A172 (cell line): ENCODE measurements at regions not wholly inside any gene's neighbourhood (a gene's known extent, or its start where the extent isn't known, plus 50 kb on each side); places are given as distances from the start of the nearest gene placed in this dataset.
"Not testable (repeated sequence)": the region's sequence is repeated elsewhere in the genome, so short reads cannot be mapped to it uniquely, and the experiment has no call there.

Experiments
- DNase-seq: peaks from one replicate; pipeline ENCODE4 v3.0.0-alpha.2; 2015; ENCODE audit warnings: low spot score

- no peak for DNase-seq
Measured at GRCh38 chr4:73348185-73348584, 55.9 kb upstream of the ALB start.

DNA sequence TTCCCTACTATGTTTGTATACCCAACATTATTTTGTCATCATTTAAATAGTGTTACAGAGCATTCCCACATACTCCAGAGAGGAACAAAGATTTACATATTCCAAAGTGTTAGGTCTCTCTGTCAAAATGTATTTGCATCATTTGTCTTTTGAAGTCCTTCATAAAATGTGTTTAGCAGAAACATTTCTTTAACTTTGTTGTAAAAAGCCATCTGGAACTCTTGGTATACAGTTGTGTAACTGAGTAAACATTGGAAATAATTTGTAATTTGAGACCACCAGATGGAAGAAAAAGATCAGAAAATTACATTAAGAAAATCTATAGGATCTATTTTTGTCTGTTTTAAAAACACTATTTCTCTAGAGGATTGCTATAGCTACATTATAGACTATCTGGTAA lies 56.6 kb upstream of the ALB start:
- DNase-seq: no peak

DNA sequence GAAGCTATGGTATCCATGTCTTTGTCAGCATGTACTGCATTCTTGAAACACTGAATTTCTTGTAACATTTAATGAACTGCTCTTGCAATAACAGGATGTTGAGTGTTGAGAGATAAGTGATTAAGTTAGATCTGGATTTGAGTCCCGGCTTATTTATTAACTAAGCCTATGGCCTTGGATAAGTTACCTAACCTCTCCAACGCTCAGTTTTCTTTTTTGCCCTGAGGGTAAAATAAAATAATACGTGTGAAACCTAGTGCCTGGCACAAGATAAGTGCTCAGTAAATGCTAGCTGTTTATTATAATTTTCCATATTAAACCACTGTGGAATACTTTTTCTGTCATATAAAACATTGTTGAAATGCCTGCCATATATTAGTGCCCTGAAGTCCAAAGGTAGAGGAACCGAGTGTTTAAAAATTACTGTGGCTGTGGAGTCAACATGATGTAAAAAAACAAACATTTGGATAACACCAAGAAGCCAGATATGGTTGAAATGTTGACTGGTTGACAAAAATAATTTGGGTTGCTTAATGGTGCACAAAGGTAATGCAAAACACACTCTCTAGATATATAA lies 58.6 kb upstream of the ALB start:
- no peak for DNase-seq

DNA sequence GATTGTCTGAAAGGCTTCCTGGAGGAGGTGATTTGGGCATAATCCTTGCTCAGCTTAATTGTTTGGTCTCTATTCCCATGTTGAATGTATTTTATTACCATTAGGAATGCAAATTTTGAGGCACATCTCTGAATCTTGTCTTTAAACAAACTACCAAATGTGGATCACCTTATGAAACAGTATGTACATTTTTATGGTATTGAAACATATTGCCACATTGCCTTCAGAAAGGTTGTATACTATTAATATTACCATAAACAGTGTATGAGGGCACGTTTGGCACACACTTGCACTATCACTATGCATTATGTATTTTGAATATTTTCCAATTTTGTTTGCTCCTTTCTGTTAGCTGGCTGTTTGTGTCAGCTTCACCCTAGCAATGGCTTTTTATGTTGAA lies 60.0 kb upstream of the ALB start:
- DNase-seq: no peak

DNA sequence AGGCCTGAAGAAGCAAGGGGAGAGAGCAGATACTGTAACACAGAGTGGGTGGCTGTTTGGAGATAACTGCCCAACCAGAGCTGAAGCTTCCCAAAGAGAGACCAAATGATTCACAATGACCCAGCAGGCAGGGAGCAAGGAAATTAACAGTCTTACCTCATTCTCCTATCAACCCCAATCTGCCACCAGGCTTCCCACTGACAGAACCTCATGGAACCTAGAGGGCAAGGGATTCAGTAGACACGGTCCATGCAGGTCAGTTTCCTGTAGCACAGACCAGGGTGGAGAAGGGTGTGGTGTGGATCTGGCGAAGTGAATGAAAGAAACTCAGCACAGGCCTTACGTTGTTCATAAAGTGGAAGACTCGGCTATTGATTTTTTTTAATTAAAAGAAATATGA lies 60.7 kb upstream of the ALB start:
- DNase-seq: no peak

GRCh38 chr4:73341454-73341853 lies 62.6 kb upstream of the ALB start:
- DNase-seq: peak; percentile 40

DNA sequence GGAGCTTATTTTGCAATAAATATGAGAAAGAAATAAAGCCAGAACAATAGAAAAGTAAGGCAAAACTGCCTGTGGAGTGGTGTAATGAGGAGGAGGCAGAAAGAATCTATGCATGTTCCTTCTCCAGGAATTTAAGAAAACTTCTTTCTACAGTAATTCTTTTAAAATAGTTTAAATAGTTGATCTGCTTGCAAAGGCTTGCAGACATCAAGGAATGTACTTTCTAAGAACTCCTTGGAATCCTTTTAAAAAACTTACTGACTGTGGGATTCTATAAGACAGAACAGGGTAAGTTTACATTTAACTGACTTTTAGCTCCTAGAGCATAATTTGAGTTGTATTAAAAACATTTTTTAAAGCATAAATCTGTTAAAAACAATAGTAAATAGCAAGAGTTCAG lies 63.2 kb upstream of the ALB start:
- DNase-seq: no peak

DNA sequence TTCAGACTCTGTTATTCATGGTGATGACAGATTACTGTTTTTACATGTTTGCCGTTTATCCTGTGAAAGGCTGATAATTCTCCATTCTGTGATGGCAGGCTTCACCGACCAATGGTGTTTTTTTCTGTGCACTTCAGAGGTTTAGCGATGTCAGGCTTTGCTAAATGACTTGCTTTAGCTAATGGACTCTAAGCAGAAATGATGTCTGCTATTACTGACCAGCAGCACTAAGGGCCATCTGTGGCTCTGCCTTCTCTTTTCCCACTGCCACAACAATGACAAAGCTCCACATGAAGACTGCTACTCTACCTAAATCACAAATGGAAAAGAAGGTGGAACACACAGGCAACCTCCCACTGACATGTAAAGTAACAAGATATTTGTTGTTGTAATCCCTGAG lies 68.4 kb upstream of the ALB start:
- DNase-seq: no peak

GRCh38 chr4:73332012-73332411 lies 72.1 kb upstream of the ALB start:
- not testable (repeated sequence) for DNase-seq

- DNase-seq: no peak
Measured at GRCh38 chr4:73329300-73329699, 70.7 kb upstream of the ANKRD17 start.

DNA sequence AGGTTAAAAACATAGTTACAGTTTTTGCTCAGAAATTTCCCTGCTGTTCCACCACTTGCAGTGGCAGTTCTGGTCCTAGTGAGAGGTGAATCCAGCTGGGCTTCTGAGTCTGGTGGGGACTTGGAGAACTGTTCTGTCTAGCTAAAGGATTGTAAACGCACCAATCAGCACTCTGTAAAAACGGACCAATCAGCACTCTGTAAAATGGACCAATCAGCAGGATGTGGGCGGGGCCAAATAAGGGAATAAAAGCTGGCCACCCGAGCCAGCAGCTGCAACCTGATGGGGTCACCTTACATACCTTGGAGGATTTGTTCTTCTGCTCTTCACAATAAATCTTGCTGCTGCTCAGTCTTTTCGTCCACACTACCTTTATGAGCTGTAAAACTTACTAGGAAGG lies 67.2 kb upstream of the ANKRD17 start:
- not testable (repeated sequence) for DNase-seq

- no peak for DNase-seq
Measured at GRCh38 chr4:73317092-73317491, 58.5 kb upstream of the ANKRD17 start.

DNA sequence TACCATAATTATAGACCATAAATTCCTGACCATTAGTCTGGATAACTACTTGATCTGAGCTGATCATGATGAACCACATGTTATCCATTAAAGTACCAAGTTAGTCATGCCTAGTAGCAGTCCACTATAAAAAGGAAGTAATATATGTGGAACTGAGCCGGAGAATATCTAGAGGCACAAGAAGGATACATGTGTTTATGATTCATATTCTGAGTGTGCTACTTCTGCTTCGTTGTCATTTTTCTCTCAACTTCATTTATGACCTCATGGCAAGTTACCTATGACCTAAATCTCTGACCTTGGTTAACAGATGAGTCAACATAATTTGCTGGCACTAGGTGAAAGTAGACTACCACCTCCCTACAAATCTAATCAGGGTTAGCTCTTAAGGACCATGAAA lies 56.5 kb upstream of the ANKRD17 start:
- no peak for DNase-seq

- no peak for DNase-seq
Measured at GRCh38 chr4:73312967-73313366, 54.4 kb upstream of the ANKRD17 start.

DNA sequence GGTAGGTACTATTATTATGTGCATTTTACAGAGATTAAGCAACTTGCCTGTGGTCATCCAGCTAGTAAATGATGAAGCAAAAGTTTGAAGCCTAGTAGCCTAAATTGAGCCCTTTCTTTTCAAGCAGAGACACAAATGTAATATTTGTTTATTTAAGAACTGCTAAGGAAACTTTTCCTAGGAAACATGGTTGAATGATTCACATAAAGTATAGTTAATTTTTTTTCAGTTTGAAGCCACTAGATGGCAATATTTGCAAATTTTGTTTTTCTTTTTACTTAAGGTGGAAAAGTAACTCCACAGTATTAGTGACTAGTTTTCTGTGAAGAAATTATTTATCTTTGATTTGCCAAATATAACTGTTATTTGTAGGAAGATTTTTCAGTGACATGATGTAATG lies 52.8 kb upstream of the ANKRD17 start:
- peak; percentile 18 for DNase-seq

GRCh38 chr4:73309211-73309610 lies 50.6 kb upstream of the ANKRD17 start:
- DNase-seq: no peak
